ENCODE measurements at regions not wholly inside any gene's neighbourhood (a gene's known extent, or its start where the extent isn't known, plus 50 kb on each side); places are given as distances from the start of the nearest gene placed in this dataset.

DNA sequence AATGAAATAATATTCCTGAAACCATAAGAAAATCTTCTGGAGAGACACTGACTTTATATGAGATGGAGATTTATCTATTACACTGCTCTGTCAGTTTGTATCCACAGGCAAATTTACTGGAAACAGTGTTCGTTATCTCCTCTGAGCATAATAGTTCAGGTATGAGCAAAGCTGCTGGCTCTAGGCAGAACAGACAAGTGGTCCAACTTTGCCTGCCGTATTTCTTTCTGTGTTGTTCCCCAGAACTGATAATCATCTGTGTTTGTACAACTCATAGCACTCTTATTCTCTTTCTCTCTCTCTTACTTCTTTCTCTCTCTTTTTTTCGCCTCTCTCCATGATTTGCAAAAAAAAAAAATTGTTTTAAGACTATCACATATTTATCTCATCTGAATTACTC is 623.8 kb upstream of the CHORDC1 start:
- ATAC-seq (ENCODE audit: low read depth) (no peak), DNase-seq (ENCODE audit: low spot score) (no peak)
- H3K27me3 ChIP-seq (ENCODE audit: insufficient read depth, poor library complexity, severe bottlenecking): no peaks in the 10 kb centered on the region
- H3K4me3 ChIP-seq (ENCODE audit: severe bottlenecking): no peak overlapping the region
- no peaks in the 10 kb centered on the region for H3K36me3 ChIP-seq (ENCODE audit: low read depth)
- H3K4me1 ChIP-seq (ENCODE audit: insufficient read depth, poor library complexity, severe bottlenecking): peaks cover 6% of the 10 kb centered on the region
- TF ChIP-seq, protein P1, sequence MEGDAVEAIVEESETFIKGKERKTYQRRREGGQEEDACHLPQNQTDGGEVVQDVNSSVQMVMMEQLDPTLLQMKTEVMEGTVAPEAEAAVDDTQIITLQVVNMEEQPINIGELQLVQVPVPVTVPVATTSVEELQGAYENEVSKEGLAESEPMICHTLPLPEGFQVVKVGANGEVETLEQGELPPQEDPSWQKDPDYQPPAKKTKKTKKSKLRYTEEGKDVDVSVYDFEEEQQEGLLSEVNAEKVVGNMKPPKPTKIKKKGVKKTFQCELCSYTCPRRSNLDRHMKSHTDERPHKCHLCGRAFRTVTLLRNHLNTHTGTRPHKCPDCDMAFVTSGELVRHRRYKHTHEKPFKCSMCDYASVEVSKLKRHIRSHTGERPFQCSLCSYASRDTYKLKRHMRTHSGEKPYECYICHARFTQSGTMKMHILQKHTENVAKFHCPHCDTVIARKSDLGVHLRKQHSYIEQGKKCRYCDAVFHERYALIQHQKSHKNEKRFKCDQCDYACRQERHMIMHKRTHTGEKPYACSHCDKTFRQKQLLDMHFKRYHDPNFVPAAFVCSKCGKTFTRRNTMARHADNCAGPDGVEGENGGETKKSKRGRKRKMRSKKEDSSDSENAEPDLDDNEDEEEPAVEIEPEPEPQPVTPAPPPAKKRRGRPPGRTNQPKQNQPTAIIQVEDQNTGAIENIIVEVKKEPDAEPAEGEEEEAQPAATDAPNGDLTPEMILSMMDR (IDR thresholded peaks at IDR 0.05; ENCODE audit: poor library complexity, severe bottlenecking): no peak
- H3K27ac ChIP-seq (ENCODE audit: poor library complexity, severe bottlenecking): no peak overlapping the region
- no peaks in the 10 kb centered on the region for H3K9me3 ChIP-seq (ENCODE audit: severe bottlenecking)

- DNase-seq (ENCODE audit: low spot score) (no peak), ATAC-seq (ENCODE audit: low read depth) (no peak)
- TF ChIP-seq, protein P1 (IDR thresholded peaks at IDR 0.05; ENCODE audit: poor library complexity, severe bottlenecking): no peak
- Histone ChIP-seq H3K27ac (ENCODE audit: poor library complexity, severe bottlenecking) (no peak overlapping the region), H3K4me1 (ENCODE audit: insufficient read depth, poor library complexity, severe bottlenecking) (peaks cover 7% of the 10 kb centered on the region), H3K4me3 (ENCODE audit: severe bottlenecking) (no peak overlapping the region), H3K27me3 (ENCODE audit: insufficient read depth, poor library complexity, severe bottlenecking) (no peaks in the 10 kb centered on the region), H3K9me3 (ENCODE audit: severe bottlenecking) (no peaks in the 10 kb centered on the region), H3K36me3 (ENCODE audit: low read depth) (no peaks in the 10 kb centered on the region)
Observed at GRCh38 chr11:90845799-90846198, 623.0 kb upstream of the CHORDC1 start.

GRCh38 chr11:90845126-90845525 is 622.3 kb upstream of the CHORDC1 start:
- Histone ChIP-seq H3K36me3 (ENCODE audit: low read depth) (no peaks in the 10 kb centered on the region), H3K9me3 (ENCODE audit: severe bottlenecking) (no peaks in the 10 kb centered on the region), H3K4me3 (ENCODE audit: severe bottlenecking) (no peak overlapping the region), H3K27me3 (ENCODE audit: insufficient read depth, poor library complexity, severe bottlenecking) (no peaks in the 10 kb centered on the region), H3K27ac (ENCODE audit: poor library complexity, severe bottlenecking) (no peak overlapping the region), H3K4me1 (ENCODE audit: insufficient read depth, poor library complexity, severe bottlenecking) (peaks cover 14% of the 10 kb centered on the region)
- ATAC-seq (ENCODE audit: low read depth) (peak; percentile 77), DNase-seq (ENCODE audit: low spot score) (no peak)
- TF ChIP-seq, protein P1 (IDR thresholded peaks at IDR 0.05; ENCODE audit: poor library complexity, severe bottlenecking): no peak

- Histone ChIP-seq H3K4me3 (ENCODE audit: severe bottlenecking) (no peak overlapping the region), H3K4me1 (ENCODE audit: insufficient read depth, poor library complexity, severe bottlenecking) (peaks cover 24% of the 10 kb centered on the region), H3K27ac (ENCODE audit: poor library complexity, severe bottlenecking) (no peak overlapping the region), H3K36me3 (ENCODE audit: low read depth) (no peaks in the 10 kb centered on the region), H3K9me3 (ENCODE audit: severe bottlenecking) (no peaks in the 10 kb centered on the region), H3K27me3 (ENCODE audit: insufficient read depth, poor library complexity, severe bottlenecking) (no peaks in the 10 kb centered on the region)
- DNase-seq (ENCODE audit: low spot score) (no peak), ATAC-seq (ENCODE audit: low read depth) (no peak)
- TF ChIP-seq, protein P1 (IDR thresholded peaks at IDR 0.05; ENCODE audit: poor library complexity, severe bottlenecking): no peak
Observed at GRCh38 chr11:90844041-90844440, 621.2 kb upstream of the CHORDC1 start.

DNA sequence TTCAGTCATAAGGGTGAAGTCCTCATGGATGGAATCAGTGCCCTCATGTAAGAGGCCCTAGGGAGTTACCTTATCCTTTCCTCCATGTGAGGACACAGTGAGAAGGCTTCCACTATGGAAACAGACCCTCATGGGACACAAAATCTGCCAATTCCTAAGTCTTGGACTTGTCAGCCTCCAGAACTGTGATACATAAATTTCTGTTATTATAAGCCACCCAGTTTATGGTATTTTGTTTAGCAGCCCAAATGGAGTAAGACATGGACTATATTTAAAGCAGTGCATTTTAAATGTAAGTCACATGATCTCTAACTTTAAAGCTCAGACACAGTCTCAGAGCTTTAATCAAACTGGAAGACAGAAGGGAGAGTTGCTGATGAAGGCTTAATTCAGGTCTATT is 619.8 kb upstream of the CHORDC1 start:
- H3K36me3 ChIP-seq (ENCODE audit: low read depth): no peaks in the 10 kb centered on the region
- H3K4me3 ChIP-seq (ENCODE audit: severe bottlenecking): no peak overlapping the region
- H3K27me3 ChIP-seq (ENCODE audit: insufficient read depth, poor library complexity, severe bottlenecking): no peaks in the 10 kb centered on the region
- no peak overlapping the region for H3K27ac ChIP-seq (ENCODE audit: poor library complexity, severe bottlenecking)
- DNase-seq (ENCODE audit: low spot score) (no peak), ATAC-seq (ENCODE audit: low read depth) (no peak)
- TF ChIP-seq, protein P1 (IDR thresholded peaks at IDR 0.05; ENCODE audit: poor library complexity, severe bottlenecking): no peak
- H3K9me3 ChIP-seq (ENCODE audit: severe bottlenecking): no peaks in the 10 kb centered on the region
- H3K4me1 ChIP-seq (ENCODE audit: insufficient read depth, poor library complexity, severe bottlenecking): peaks cover 24% of the 10 kb centered on the region
